Brain microvascular endothelial cell (primary cell): ENCODE measurements at regions not wholly inside any gene's neighbourhood (a gene's known extent, or its start where the extent isn't known, plus 50 kb on each side); places are given as distances from the start of the nearest gene placed in this dataset.

ENCODE experiments used
- DNase-seq: peaks from one replicate; pipeline ENCODE4 v3.0.0-alpha.2; 2020
- H3K27ac ChIP-seq: fragments of 250-450 bp; sonication (Bioruptor Pico); 2 replicates; pipeline ENCODE4 v1.5.1; 2020; ENCODE audit warnings: mild to moderate bottlenecking, moderate library complexity
- H3K27me3 ChIP-seq: fragments of 250-450 bp; sonication (Bioruptor Pico); replicated peaks from 2 replicates; pipeline ENCODE4 v1.5.1; 2020; ENCODE audit warnings: mild to moderate bottlenecking
- H3K36me3 ChIP-seq: fragments of 250-450 bp; sonication (Bioruptor Pico); replicated peaks from 2 replicates; pipeline ENCODE4 v1.5.1; 2020; ENCODE audit warnings: mild to moderate bottlenecking
- H3K4me3 ChIP-seq: 2 replicates; pipeline ENCODE4 v1.5.1; 2011; ENCODE audit warnings: low read depth, mild to moderate bottlenecking, control low read depth, low read length, moderate library complexity
- CTCF ChIP-seq: IDR thresholded peaks from 2 replicates; pipeline ENCODE4 v1.5.1; 2011; ENCODE audit warnings: low read depth, mild to moderate bottlenecking, moderate library complexity, low read length, control low read depth, inconsistent platforms; ENCODE audit errors: missing control alignments
- in situ Hi-C: cut with HindIII; loops from 2 replicates; pipeline ENCODE4 v1.10.0; 2017; ENCODE audit warnings: low sequenced_read_pairs, low pct_ligation_motif_present

GRCh38 chr2:2574401-2575180 lies 243.5 kb upstream of the MYT1L start:
- TF ChIP-seq CTCF, result no peak
- Histone ChIP-seq H3K27ac (no peak overlapping the region), H3K27me3 (no peaks in the 10 kb centered on the region), H3K4me3 (no peak overlapping the region), H3K36me3 (no peaks in the 10 kb centered on the region)
- DNase-seq, result no peak
- in situ Hi-C loops, result no loop called here

GRCh38 chr2:2573658-2574293 lies 242.7 kb upstream of the MYT1L start:
- DNase-seq, result no peak
- H3K27me3 ChIP-seq, result no peaks in the 10 kb centered on the region
- no peaks in the 10 kb centered on the region for H3K36me3 ChIP-seq
- no peak overlapping the region for H3K27ac ChIP-seq
- H3K4me3 ChIP-seq, result no peak overlapping the region
- no peak for TF ChIP-seq CTCF
- in situ Hi-C loops, result no loop called here

GRCh38 chr2:2573205-2573604 lies 242.1 kb upstream of the MYT1L start:
- in situ Hi-C loops, result no loop called here
- H3K4me3 ChIP-seq, result no peak overlapping the region
- TF ChIP-seq CTCF, result no peak
- DNase-seq, result no peak
- no peaks in the 10 kb centered on the region for H3K36me3 ChIP-seq
- no peaks in the 10 kb centered on the region for H3K27me3 ChIP-seq
- no peak overlapping the region for H3K27ac ChIP-seq

- H3K4me3 ChIP-seq, result no peak overlapping the region
- H3K27ac ChIP-seq, result no peak overlapping the region
- H3K27me3 ChIP-seq, result no peaks in the 10 kb centered on the region
- no peak for DNase-seq
- H3K36me3 ChIP-seq, result no peaks in the 10 kb centered on the region
- in situ Hi-C loops, result no loop called here
- no peak for TF ChIP-seq CTCF
Measured at GRCh38 chr2:2572393-2573204, 241.5 kb upstream of the MYT1L start.

- no peaks in the 10 kb centered on the region for H3K27me3 ChIP-seq
- in situ Hi-C loops, result no loop called here
- no peak overlapping the region for H3K4me3 ChIP-seq
- TF ChIP-seq CTCF, result no peak
- DNase-seq, result no peak
- H3K36me3 ChIP-seq, result no peaks in the 10 kb centered on the region
- H3K27ac ChIP-seq, result no peak overlapping the region
Measured at GRCh38 chr2:2571301-2572150, 240.5 kb upstream of the MYT1L start.
